HUES48 (cell line): ENCODE measurements at regions not wholly inside any gene's neighbourhood (a gene's known extent, or its start where the extent isn't known, plus 50 kb on each side); places are given as distances from the start of the nearest gene placed in this dataset.

Experiments
- H3K27ac ChIP-seq: one replicate; pipeline ENCODE4 v1.7.0; 2013; ENCODE audit warnings: low read depth, low read length, inconsistent platforms
- H3K27me3 ChIP-seq: 2 replicates; pipeline ENCODE4 v1.6.1; 2013; ENCODE audit warnings: mild to moderate bottlenecking, low read length; ENCODE audit not compliant: control insufficient read depth, insufficient read depth
- H3K36me3 ChIP-seq: 2 replicates; pipeline ENCODE4 v1.6.1; 2013; ENCODE audit warnings: low read length; ENCODE audit not compliant: control insufficient read depth, insufficient read depth
- H3K4me1 ChIP-seq: 2 replicates; pipeline ENCODE4 v1.6.1; 2013; ENCODE audit warnings: mild to moderate bottlenecking, low read length; ENCODE audit not compliant: control insufficient read depth, insufficient read depth
- H3K4me3 ChIP-seq: 2 replicates; pipeline ENCODE4 v1.5.1; 2013; ENCODE audit warnings: mild to moderate bottlenecking, low read depth, low read length
- H3K9ac ChIP-seq: 2 replicates; pipeline ENCODE4 v1.6.1; 2013; ENCODE audit warnings: mild to moderate bottlenecking, low read depth, low read length, moderate library complexity
- H3K9me3 ChIP-seq: 2 replicates; pipeline ENCODE4 v1.6.1; 2013; ENCODE audit warnings: low read length; ENCODE audit not compliant: control insufficient read depth, insufficient read depth

DNA sequence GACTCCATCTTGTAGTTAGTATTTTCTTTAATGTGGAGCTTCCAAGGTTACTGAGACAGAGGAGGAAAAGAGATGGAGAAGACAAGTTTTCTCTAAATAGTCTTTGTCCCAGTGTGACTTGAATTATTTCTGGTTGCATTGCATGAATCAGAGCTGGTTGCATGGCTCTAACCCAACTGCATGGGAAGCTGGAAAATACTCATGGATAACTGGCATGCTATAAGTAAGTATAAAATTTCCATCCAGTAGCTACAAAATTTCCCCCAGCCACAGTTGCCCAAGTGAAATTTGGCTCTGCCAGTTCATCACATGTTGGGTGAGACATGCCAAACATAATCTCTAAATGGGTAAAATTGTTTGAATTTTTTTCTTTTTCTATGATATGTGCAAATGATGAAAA, 1161.5 kb downstream of the CDH11 start:
- no peak overlapping the region for H3K27ac ChIP-seq
- no peak overlapping the region for H3K4me3 ChIP-seq
- H3K36me3 ChIP-seq = no peaks in the 10 kb centered on the region

DNA sequence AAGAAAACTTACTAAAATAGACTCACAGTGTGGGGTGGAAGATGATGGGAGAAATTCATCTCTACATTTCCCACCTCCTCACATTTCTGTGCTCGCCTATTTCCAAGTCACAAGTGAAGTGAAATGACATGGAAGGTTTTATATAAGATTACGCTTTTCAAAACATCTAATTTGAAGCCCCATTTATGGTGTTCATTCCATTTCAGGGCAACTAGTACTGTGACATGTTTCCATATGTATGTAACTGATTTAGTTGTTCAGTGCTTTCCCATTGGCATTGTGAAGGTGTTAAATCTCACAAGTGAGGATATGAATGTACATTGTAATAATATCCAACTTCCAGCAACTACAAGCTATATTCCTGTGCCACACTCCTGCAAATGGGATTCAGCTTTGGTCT, 1174.8 kb downstream of the CDH11 start:
- H3K4me1 ChIP-seq = peaks cover 5% of the 10 kb centered on the region; the same call in 1 of the 2 replicates
- no peak overlapping the region for H3K9ac ChIP-seq
- no peaks in the 10 kb centered on the region for H3K9me3 ChIP-seq
- H3K27ac ChIP-seq = no peak overlapping the region
- H3K4me3 ChIP-seq = no peak overlapping the region
- H3K36me3 ChIP-seq = no peaks in the 10 kb centered on the region
- no peaks in the 10 kb centered on the region for H3K27me3 ChIP-seq

More for the DNA sequence above, 1161.5 kb downstream of the CDH11 start:
- Histone ChIP-seq H3K9ac (no peak overlapping the region), H3K27me3 (no peaks in the 10 kb centered on the region), H3K9me3 (no peaks in the 10 kb centered on the region), H3K4me1 (no peaks in the 10 kb centered on the region)

DNA sequence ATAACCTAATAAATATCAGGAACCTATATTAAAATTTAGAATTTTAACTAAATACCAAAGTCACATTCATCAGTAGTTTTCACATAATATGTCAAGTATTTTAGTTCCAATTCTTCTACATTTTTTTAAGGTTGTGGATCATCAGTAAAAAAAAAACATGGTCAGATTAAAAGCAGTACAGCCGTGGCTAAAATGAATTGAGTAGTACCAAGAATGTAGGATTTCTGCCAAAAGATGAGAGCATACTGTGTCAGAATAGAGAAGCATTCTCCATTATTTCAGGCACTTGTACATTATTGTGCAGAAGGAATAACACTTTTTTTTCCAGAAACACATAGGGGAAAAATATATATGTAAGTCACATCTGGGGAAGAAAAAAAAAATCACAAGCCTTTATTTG, 1176.1 kb downstream of the CDH11 start:
- H3K4me3 ChIP-seq = no peak overlapping the region
- H3K9me3 ChIP-seq = no peaks in the 10 kb centered on the region
- no peaks in the 10 kb centered on the region for H3K27me3 ChIP-seq
- H3K4me1 ChIP-seq = peaks cover 5% of the 10 kb centered on the region; the same call in 1 of the 2 replicates
- no peak overlapping the region for H3K27ac ChIP-seq
- H3K9ac ChIP-seq = no peak overlapping the region
- no peaks in the 10 kb centered on the region for H3K36me3 ChIP-seq

- H3K36me3 ChIP-seq = no peaks in the 10 kb centered on the region
- no peaks in the 10 kb centered on the region for H3K27me3 ChIP-seq
- no peak overlapping the region for H3K4me3 ChIP-seq
- H3K9me3 ChIP-seq = no peaks in the 10 kb centered on the region
- H3K4me1 ChIP-seq = peaks cover 5% of the 10 kb centered on the region; the same call in 1 of the 2 replicates
- H3K27ac ChIP-seq = no peak overlapping the region
- H3K9ac ChIP-seq = no peak overlapping the region
Measured at GRCh38 chr16:63943566-63943965, 1178.3 kb downstream of the CDH11 start.

- no peaks in the 10 kb centered on the region for H3K36me3 ChIP-seq
- no peaks in the 10 kb centered on the region for H3K27me3 ChIP-seq
- peaks cover 10% of the 10 kb centered on the region for H3K4me1 ChIP-seq
- H3K9me3 ChIP-seq = no peaks in the 10 kb centered on the region
- H3K27ac ChIP-seq = no peak overlapping the region
- H3K9ac ChIP-seq = no peak overlapping the region
- no peak overlapping the region for H3K4me3 ChIP-seq
Measured at GRCh38 chr16:63938661-63939060, 1183.2 kb downstream of the CDH11 start.

GRCh38 chr16:63933841-63934240, 1188.0 kb downstream of the CDH11 start:
- H3K9ac ChIP-seq = no peak overlapping the region
- H3K4me1 ChIP-seq = peaks cover 8% of the 10 kb centered on the region
- H3K27me3 ChIP-seq = no peaks in the 10 kb centered on the region
- no peak overlapping the region for H3K4me3 ChIP-seq
- H3K36me3 ChIP-seq = no peaks in the 10 kb centered on the region
- no peak overlapping the region for H3K27ac ChIP-seq
- no peaks in the 10 kb centered on the region for H3K9me3 ChIP-seq

- H3K4me1 ChIP-seq = peaks cover 6% of the 10 kb centered on the region
- no peaks in the 10 kb centered on the region for H3K36me3 ChIP-seq
- H3K4me3 ChIP-seq = no peak overlapping the region
- H3K9ac ChIP-seq = no peak overlapping the region
- H3K27me3 ChIP-seq = no peaks in the 10 kb centered on the region
- no peak overlapping the region for H3K27ac ChIP-seq
- H3K9me3 ChIP-seq = no peaks in the 10 kb centered on the region
Measured at GRCh38 chr16:63928421-63928820, 1193.4 kb downstream of the CDH11 start.

- H3K9me3 ChIP-seq = no peaks in the 10 kb centered on the region
- no peaks in the 10 kb centered on the region for H3K36me3 ChIP-seq
- H3K27ac ChIP-seq = no peak overlapping the region
- H3K4me3 ChIP-seq = no peak overlapping the region
- H3K27me3 ChIP-seq = no peaks in the 10 kb centered on the region
- no peak overlapping the region for H3K9ac ChIP-seq
- peaks cover 6% of the 10 kb centered on the region for H3K4me1 ChIP-seq
Measured at GRCh38 chr16:63925221-63925620, 1196.6 kb downstream of the CDH11 start.

GRCh38 chr16:63922560-63922959, 1199.3 kb downstream of the CDH11 start:
- H3K4me3 ChIP-seq = no peak overlapping the region
- no peak overlapping the region for H3K27ac ChIP-seq
- H3K4me1 ChIP-seq = peaks cover 6% of the 10 kb centered on the region
- no peak overlapping the region for H3K9ac ChIP-seq
- H3K27me3 ChIP-seq = no peaks in the 10 kb centered on the region
- H3K9me3 ChIP-seq = peaks cover 9% of the 10 kb centered on the region
- H3K36me3 ChIP-seq = no peaks in the 10 kb centered on the region

GRCh38 chr16:63921737-63922295, 1200.0 kb downstream of the CDH11 start:
- H3K9me3 ChIP-seq = peaks cover 9% of the 10 kb centered on the region
- no peaks in the 10 kb centered on the region for H3K27me3 ChIP-seq
- H3K4me3 ChIP-seq = no peak overlapping the region
- peaks cover 6% of the 10 kb centered on the region for H3K4me1 ChIP-seq
- no peak overlapping the region for H3K9ac ChIP-seq
- no peaks in the 10 kb centered on the region for H3K36me3 ChIP-seq
- H3K27ac ChIP-seq = no peak overlapping the region

DNA sequence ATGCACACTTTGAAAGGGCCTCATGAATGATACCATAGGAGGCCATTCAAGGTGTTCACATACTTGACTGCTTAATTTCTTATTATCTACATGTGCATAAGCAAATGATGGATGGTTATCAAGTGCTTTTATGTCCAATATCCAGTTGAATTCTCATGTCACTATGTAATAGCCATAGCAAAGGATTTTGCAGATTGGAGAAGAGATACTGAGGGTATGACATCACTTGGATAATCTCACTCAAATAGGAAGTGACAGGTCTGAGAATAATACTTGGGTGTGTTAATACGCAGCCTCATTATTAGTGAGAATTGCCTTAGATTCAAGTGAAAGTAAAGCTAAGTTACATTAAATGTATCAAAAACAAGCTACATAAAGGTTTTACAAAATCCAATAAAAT, 1208.6 kb downstream of the CDH11 start:
- no peak overlapping the region for H3K27ac ChIP-seq

GRCh38 chr16:63907251-63907650, 1214.6 kb downstream of the CDH11 start:
- Histone ChIP-seq H3K27me3 (no peaks in the 10 kb centered on the region), H3K9me3 (no peaks in the 10 kb centered on the region), H3K36me3 (no peaks in the 10 kb centered on the region), H3K9ac (no peak overlapping the region), H3K27ac (no peak overlapping the region), H3K4me3 (no peak overlapping the region), H3K4me1 (no peaks in the 10 kb centered on the region)

More for the DNA sequence above, 1208.6 kb downstream of the CDH11 start:
- Histone ChIP-seq H3K27me3 (no peaks in the 10 kb centered on the region), H3K9me3 (no peaks in the 10 kb centered on the region), H3K4me3 (no peak overlapping the region), H3K36me3 (no peaks in the 10 kb centered on the region), H3K4me1 (no peaks in the 10 kb centered on the region), H3K9ac (no peak overlapping the region)
